ENCODE measurements at regions not wholly inside any gene's neighbourhood (a gene's known extent, or its start where the extent isn't known, plus 50 kb on each side); places are given as distances from the start of the nearest gene placed in this dataset.
"Not testable (repeated sequence)": the region's sequence is repeated elsewhere in the genome, so short reads cannot be mapped to it uniquely, and the experiment has no call there.

DNA sequence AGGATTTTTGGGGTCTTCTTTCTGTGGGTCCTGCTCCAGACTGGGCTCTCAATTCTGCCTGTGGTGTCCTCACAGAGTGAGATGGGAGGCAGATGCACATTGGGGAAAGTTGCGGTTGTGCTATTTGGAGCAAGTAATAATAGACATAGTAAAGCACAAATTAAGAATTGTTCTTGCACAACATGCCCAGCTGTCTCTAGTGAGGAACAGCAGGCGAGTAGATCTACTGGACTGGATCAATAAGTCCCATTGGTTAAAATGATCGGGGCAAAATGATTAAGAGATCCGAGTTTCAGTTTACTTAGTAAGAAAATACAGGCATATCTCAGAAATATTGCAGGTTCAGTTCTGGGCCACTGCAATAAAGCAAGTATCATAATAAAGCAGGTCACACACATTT, 448.3 kb upstream of the PROX1 start:
- no peak for DNase-seq (ENCODE audit: extremely low spot score)
- H3K27ac ChIP-seq (replicated peaks in 1 of 4) = no peak overlapping the region
- no peaks in the 10 kb centered on the region for H3K9me3 ChIP-seq
- H3K4me1 ChIP-seq = no peaks in the 10 kb centered on the region
- H3K36me3 ChIP-seq = no peaks in the 10 kb centered on the region
- TF ChIP-seq POLR2AphosphoS5 (IDR thresholded peaks at IDR 0.05) (no peak), POLR2A (IDR thresholded peaks at IDR 0.05; ENCODE audit: low read depth) (no peak), EP300 (IDR thresholded peaks at IDR 0.05) (no peak)
- TF ChIP-seq, protein P1, sequence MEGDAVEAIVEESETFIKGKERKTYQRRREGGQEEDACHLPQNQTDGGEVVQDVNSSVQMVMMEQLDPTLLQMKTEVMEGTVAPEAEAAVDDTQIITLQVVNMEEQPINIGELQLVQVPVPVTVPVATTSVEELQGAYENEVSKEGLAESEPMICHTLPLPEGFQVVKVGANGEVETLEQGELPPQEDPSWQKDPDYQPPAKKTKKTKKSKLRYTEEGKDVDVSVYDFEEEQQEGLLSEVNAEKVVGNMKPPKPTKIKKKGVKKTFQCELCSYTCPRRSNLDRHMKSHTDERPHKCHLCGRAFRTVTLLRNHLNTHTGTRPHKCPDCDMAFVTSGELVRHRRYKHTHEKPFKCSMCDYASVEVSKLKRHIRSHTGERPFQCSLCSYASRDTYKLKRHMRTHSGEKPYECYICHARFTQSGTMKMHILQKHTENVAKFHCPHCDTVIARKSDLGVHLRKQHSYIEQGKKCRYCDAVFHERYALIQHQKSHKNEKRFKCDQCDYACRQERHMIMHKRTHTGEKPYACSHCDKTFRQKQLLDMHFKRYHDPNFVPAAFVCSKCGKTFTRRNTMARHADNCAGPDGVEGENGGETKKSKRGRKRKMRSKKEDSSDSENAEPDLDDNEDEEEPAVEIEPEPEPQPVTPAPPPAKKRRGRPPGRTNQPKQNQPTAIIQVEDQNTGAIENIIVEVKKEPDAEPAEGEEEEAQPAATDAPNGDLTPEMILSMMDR (IDR thresholded peaks at IDR 0.05) = no peak
- intact Hi-C loops (cut with DNase I) = no loop called here
- H3K27me3 ChIP-seq = no peaks in the 10 kb centered on the region
- H3K4me3 ChIP-seq = no peak overlapping the region
- WGBS = 95% methylated on average over 4 of the region's 4 CpGs

DNA sequence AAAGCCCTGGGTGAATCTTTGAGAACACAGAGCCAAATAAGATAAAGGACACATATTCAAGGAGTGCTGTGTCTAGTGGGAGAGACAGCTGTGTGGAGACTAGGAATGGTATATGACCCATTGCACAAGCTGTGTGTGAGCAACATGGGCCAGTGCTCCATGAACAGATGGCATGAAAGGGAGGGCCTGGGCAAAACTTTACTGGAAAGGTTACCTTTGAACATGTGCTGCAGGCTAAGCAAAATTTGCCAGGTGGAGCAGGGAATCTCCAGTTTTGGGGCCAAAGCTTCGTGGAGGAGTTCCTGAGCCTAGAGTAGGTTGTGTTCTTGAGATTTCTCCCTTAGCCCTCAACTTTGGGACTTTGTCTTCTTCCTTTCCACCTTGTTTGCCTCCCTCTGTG, 446.1 kb upstream of the PROX1 start:
- intact Hi-C loops (cut with DNase I) = no loop called here
- H3K4me1 ChIP-seq = no peaks in the 10 kb centered on the region
- WGBS = 0% methylated on average over 1 of the region's 1 CpG

DNA sequence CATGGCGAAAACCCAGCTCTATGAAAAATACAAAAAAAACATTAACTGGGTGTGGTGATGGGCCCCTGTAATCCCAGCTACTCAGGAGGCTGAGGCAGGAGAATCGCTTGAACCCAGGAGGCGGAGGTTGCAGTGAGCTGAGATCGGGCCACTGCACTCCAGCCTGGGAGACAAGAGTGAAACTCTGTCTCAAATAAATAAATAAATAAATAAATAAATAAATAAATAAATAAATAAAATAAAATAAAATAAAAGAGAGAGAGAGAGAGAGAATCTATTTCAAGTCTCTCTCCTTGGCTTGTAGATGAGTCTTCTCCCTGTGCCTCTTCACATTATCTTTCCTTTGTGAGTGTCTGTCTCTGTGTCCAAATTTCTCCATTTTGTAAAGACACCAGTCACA, 442.6 kb upstream of the PROX1 start:
- WGBS = 96% methylated on average over 4 of the region's 4 CpGs
- H3K4me1 ChIP-seq; H3K4me3 ChIP-seq; H3K36me3 ChIP-seq; H3K9me3 ChIP-seq; H3K27ac ChIP-seq (replicated peaks in 1 of 4); intact Hi-C loops (cut with DNase I); H3K27me3 ChIP-seq; DNase-seq (ENCODE audit: extremely low spot score): not testable (repeated sequence)

More for the DNA sequence above, 446.1 kb upstream of the PROX1 start:
- Histone ChIP-seq H3K27ac (replicated peaks in 1 of 4) (no peak overlapping the region), H3K4me3 (no peak overlapping the region), H3K27me3 (no peaks in the 10 kb centered on the region), H3K36me3 (no peaks in the 10 kb centered on the region), H3K9me3 (no peaks in the 10 kb centered on the region)
- TF ChIP-seq, protein P1 (IDR thresholded peaks at IDR 0.05) = no peak
- TF ChIP-seq POLR2AphosphoS5 (IDR thresholded peaks at IDR 0.05) = no peak
- no peak for TF ChIP-seq POLR2A (IDR thresholded peaks at IDR 0.05; ENCODE audit: low read depth)
- no peak for TF ChIP-seq EP300 (IDR thresholded peaks at IDR 0.05)
- DNase-seq (ENCODE audit: extremely low spot score) = no peak

DNA sequence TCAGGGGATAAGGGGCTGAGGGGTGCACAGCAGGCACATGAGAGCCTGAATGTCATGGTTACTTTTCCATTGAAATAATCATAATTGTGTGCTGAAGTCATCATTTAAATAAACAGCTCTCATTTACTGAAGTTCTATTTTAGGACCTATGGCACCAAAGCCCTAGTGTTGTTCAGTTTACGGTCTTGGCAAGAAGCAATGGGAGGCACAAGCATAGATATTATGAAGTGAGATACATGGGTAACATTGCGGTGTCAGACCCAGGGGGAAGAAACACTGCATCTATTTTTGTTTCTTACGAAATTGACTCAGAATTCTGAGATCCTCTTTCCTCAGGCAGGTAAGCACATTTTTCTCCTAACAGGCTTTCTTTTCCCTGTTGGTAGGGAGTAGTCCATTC, 437.8 kb upstream of the PROX1 start:
- TF ChIP-seq EP300 (IDR thresholded peaks at IDR 0.05) (no peak), POLR2A (IDR thresholded peaks at IDR 0.05; ENCODE audit: low read depth) (no peak), POLR2AphosphoS5 (IDR thresholded peaks at IDR 0.05) (no peak)
- TF ChIP-seq, protein P1 (IDR thresholded peaks at IDR 0.05) = no peak
- DNase-seq (ENCODE audit: extremely low spot score) = no peak
- intact Hi-C loops (cut with DNase I) = no loop called here

DNA sequence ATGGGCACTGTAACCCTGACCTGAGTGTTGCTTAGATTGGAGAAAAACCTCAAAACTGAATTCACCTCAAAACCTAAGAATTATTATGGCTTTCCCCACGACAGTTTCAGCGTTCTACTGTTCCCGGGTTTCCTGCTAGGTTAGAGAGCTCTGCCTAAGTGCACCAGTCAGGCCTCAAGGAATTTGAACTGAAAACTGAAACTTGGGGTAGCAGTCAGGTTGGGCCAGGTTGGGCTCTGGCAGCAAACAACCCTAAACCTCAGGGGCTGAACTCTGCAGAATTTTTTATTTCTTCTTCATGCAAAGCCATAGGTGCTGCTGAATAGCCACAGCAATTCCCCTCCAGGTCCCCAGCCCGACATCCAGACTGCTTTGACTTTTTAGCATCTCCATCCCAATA, 437.0 kb upstream of the PROX1 start:
- no peaks in the 10 kb centered on the region for H3K4me1 ChIP-seq
- no peaks in the 10 kb centered on the region for H3K9me3 ChIP-seq
- no peak for TF ChIP-seq EP300 (IDR thresholded peaks at IDR 0.05)
- no peak for TF ChIP-seq POLR2A (IDR thresholded peaks at IDR 0.05; ENCODE audit: low read depth)
- TF ChIP-seq, protein P1 (IDR thresholded peaks at IDR 0.05) = no peak
- TF ChIP-seq POLR2AphosphoS5 (IDR thresholded peaks at IDR 0.05) = no peak
- H3K36me3 ChIP-seq = no peaks in the 10 kb centered on the region
- no peaks in the 10 kb centered on the region for H3K27me3 ChIP-seq
- WGBS = 63% methylated on average over 4 of the region's 4 CpGs
- no peak for DNase-seq (ENCODE audit: extremely low spot score)
- intact Hi-C loops (cut with DNase I) = no loop called here
- H3K27ac ChIP-seq (replicated peaks in 1 of 4) = no peak overlapping the region
- no peak overlapping the region for H3K4me3 ChIP-seq

More for the DNA sequence above, 437.8 kb upstream of the PROX1 start:
- H3K4me3 ChIP-seq = no peak overlapping the region
- no peaks in the 10 kb centered on the region for H3K36me3 ChIP-seq
- H3K27ac ChIP-seq (replicated peaks in 1 of 4) = no peak overlapping the region
- H3K9me3 ChIP-seq = no peaks in the 10 kb centered on the region
- WGBS = 91% methylated on average over 3 of the region's 3 CpGs
- H3K27me3 ChIP-seq = no peaks in the 10 kb centered on the region
- no peaks in the 10 kb centered on the region for H3K4me1 ChIP-seq
